ENCODE measurements at regions not wholly inside any gene's neighbourhood (a gene's known extent, or its start where the extent isn't known, plus 50 kb on each side); places are given as distances from the start of the nearest gene placed in this dataset.
A peak's percentile ranks its signal among the peaks of the same experiment; 100 is the strongest.

GRCh38 chr18:78629426-78629825, 350.2 kb upstream of the SALL3 start:
- 85 to 93% methylated on average over 15 of the region's 15 CpGs for WGBS, 2 donors
- DNase-seq (ENCODE audit: low spot score in 2 of 2), result peak in 1 of 2 donors; percentile 77

GRCh38 chr18:78630356-78630755, 349.3 kb upstream of the SALL3 start:
- WGBS, 2 donors, result 88 to 90% methylated on average over 17 of the region's 17 CpGs
- no peak overlapping the region for H3K4me3 ChIP-seq (ENCODE audit: low read depth, poor library complexity, severe bottlenecking)
- TF ChIP-seq CTCF (IDR thresholded peaks at IDR 0.05) (no peak), POLR2A (IDR thresholded peaks at IDR 0.05) (no peak)
- intact Hi-C loops (cut with DNase I; ENCODE audit: low total_unique reads), result no loop called here
- DNase-seq (ENCODE audit: low spot score in 2 of 2), result peak in 1 of 2 donors; percentile 62

More at GRCh38 chr18:78629426-78629825, 350.2 kb upstream of the SALL3 start:
- no peak for TF ChIP-seq POLR2A (IDR thresholded peaks at IDR 0.05)
- no peak for TF ChIP-seq CTCF (IDR thresholded peaks at IDR 0.05)
- intact Hi-C loops (cut with DNase I; ENCODE audit: low total_unique reads), result no loop called here
- no peak overlapping the region for H3K4me3 ChIP-seq (ENCODE audit: low read depth, poor library complexity, severe bottlenecking)

GRCh38 chr18:78630981-78631510, 348.6 kb upstream of the SALL3 start:
- peak in 1 of 2 donors; percentile 65 for DNase-seq (ENCODE audit: low spot score in 2 of 2)
- WGBS, 2 donors, result 88 to 94% methylated on average over 14 of the region's 14 CpGs
- intact Hi-C loops (cut with DNase I; ENCODE audit: low total_unique reads), result no loop called here
- H3K4me3 ChIP-seq (ENCODE audit: low read depth, poor library complexity, severe bottlenecking), result no peak overlapping the region
- TF ChIP-seq CTCF (IDR thresholded peaks at IDR 0.05) (no peak), POLR2A (IDR thresholded peaks at IDR 0.05) (no peak)

GRCh38 chr18:78632111-78632541, 347.5 kb upstream of the SALL3 start:
- intact Hi-C loops (cut with DNase I; ENCODE audit: low total_unique reads), result no loop called here
- no peak overlapping the region for H3K4me3 ChIP-seq (ENCODE audit: low read depth, poor library complexity, severe bottlenecking)
- no peak for TF ChIP-seq CTCF (IDR thresholded peaks at IDR 0.05)
- peak; percentile 32 to 59 for DNase-seq (ENCODE audit: low spot score in 2 of 2)
- 36 to 41% methylated on average over 11 of the region's 11 CpGs for WGBS, 2 donors

- intact Hi-C loops (cut with DNase I; ENCODE audit: low total_unique reads), result no loop called here
- no peak overlapping the region for H3K4me3 ChIP-seq (ENCODE audit: low read depth, poor library complexity, severe bottlenecking)
- DNase-seq (ENCODE audit: low spot score in 2 of 2), result peak in 1 of 2 donors; percentile 76
- TF ChIP-seq CTCF (IDR thresholded peaks at IDR 0.05) (no peak), POLR2A (IDR thresholded peaks at IDR 0.05) (no peak)
- 83 to 90% methylated on average over 20 of the region's 20 CpGs for WGBS, 2 donors
These were observed 345.4 kb upstream of the SALL3 start for GRCh38 chr18:78634061-78634696.
